ENCODE measurements at regions not wholly inside any gene's neighbourhood (a gene's known extent, or its start where the extent isn't known, plus 50 kb on each side); places are given as distances from the start of the nearest gene placed in this dataset.

DNA sequence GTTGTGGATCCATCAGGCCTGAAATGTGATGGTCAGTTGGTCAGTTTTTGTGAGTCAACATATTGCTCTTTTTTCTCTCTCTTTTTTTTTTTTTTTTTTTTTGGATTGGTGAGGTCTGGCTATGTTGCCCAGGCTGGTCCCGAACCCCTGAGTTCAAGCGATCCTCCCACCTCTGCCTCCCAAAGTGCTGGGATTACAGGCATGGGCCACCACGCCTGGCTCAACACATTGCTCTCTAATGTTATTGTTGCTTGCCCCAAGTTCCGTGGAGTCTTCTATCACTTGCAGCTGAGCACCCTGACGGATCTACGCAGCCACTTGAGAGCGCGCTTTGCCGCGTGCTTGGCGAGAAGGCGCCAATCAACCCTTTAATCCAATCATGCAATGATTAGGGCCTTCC, 69.5 kb upstream of the DIO3 start:
- no TSS peak for BruUV-seq (replicated peaks)
- Histone ChIP-seq H3K36me3 (ENCODE audit: insufficient read depth, low read length, poor library complexity, severe bottlenecking) (no peaks in the 10 kb centered on the region), H3K27me3 (replicated peaks; ENCODE audit: insufficient read depth, low read depth, low read length, poor library complexity) (peaks cover 8% of the 10 kb centered on the region), H3K9me3 (ENCODE audit: low read depth, low read length, poor library complexity, severe bottlenecking) (no peaks in the 10 kb centered on the region), H3K27ac (ENCODE audit: low read depth, low read length, poor library complexity, severe bottlenecking) (no peak overlapping the region), H3K4me1 (ENCODE audit: insufficient read depth, low read length, poor library complexity, severe bottlenecking) (no peaks in the 10 kb centered on the region), H3K4me3 (ENCODE audit: low read depth, low read length, poor library complexity, severe bottlenecking) (no peak overlapping the region)
- intact Hi-C loops (cut with micrococcal nuclease; ENCODE audit: unreplicated experiment): no loop called here
- TF ChIP-seq, protein P1, sequence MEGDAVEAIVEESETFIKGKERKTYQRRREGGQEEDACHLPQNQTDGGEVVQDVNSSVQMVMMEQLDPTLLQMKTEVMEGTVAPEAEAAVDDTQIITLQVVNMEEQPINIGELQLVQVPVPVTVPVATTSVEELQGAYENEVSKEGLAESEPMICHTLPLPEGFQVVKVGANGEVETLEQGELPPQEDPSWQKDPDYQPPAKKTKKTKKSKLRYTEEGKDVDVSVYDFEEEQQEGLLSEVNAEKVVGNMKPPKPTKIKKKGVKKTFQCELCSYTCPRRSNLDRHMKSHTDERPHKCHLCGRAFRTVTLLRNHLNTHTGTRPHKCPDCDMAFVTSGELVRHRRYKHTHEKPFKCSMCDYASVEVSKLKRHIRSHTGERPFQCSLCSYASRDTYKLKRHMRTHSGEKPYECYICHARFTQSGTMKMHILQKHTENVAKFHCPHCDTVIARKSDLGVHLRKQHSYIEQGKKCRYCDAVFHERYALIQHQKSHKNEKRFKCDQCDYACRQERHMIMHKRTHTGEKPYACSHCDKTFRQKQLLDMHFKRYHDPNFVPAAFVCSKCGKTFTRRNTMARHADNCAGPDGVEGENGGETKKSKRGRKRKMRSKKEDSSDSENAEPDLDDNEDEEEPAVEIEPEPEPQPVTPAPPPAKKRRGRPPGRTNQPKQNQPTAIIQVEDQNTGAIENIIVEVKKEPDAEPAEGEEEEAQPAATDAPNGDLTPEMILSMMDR (conservative IDR thresholded peaks at IDR 0.05; ENCODE audit: low read depth, low read length): no peak
- TF ChIP-seq EZH2 (IDR thresholded peaks at IDR 0.05; ENCODE audit: borderline replicate concordance, low read depth, low read length, poor library complexity, severe bottlenecking): no peak
- POLR2A ChIA-PET (ENCODE audit: low non-redundant PET): no interaction called here
- CTCF ChIA-PET: no interaction called here
- DNase-seq (ENCODE audit: low spot score): no peak

- BruUV-seq (replicated peaks): no TSS peak
- POLR2A ChIA-PET (ENCODE audit: low non-redundant PET): no interaction called here
- intact Hi-C loops (cut with micrococcal nuclease; ENCODE audit: unreplicated experiment): no loop called here
- Histone ChIP-seq H3K9me3 (ENCODE audit: low read depth, low read length, poor library complexity, severe bottlenecking) (no peaks in the 10 kb centered on the region), H3K27ac (ENCODE audit: low read depth, low read length, poor library complexity, severe bottlenecking) (no peak overlapping the region), H3K36me3 (ENCODE audit: insufficient read depth, low read length, poor library complexity, severe bottlenecking) (no peaks in the 10 kb centered on the region), H3K27me3 (replicated peaks; ENCODE audit: insufficient read depth, low read depth, low read length, poor library complexity) (peaks cover 8% of the 10 kb centered on the region), H3K4me1 (ENCODE audit: insufficient read depth, low read length, poor library complexity, severe bottlenecking) (no peaks in the 10 kb centered on the region), H3K4me3 (ENCODE audit: low read depth, low read length, poor library complexity, severe bottlenecking) (no peak overlapping the region)
- CTCF ChIA-PET: no interaction called here
- no peak for DNase-seq (ENCODE audit: low spot score)
- no peak for TF ChIP-seq EZH2 (IDR thresholded peaks at IDR 0.05; ENCODE audit: borderline replicate concordance, low read depth, low read length, poor library complexity, severe bottlenecking)
- TF ChIP-seq, protein P1 (conservative IDR thresholded peaks at IDR 0.05; ENCODE audit: low read depth, low read length): no peak
Measured at GRCh38 chr14:101492716-101493115, 68.6 kb upstream of the DIO3 start.

DNA sequence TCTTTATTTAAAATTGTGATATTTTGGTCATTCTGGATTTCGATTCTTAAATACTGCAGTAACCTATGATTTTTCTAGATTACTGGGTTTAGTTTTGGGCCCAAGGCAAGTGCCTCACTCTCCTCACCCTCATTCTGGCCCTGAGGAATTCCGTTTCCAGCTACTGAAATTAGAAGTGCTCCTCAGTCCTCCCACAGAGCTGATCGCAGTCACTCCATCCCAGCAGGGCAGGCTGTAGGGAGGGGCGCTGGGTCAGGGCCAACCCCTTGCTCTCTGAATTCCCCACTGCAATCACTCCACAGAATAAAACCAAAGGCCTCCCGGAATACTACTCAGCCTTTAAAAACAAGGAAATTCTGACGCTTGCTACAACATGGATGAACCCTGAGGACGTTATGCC, 66.5 kb upstream of the DIO3 start:
- POLR2A ChIA-PET (ENCODE audit: low non-redundant PET): no interaction called here
- TF ChIP-seq, protein P1 (conservative IDR thresholded peaks at IDR 0.05; ENCODE audit: low read depth, low read length): no peak
- TF ChIP-seq EZH2 (IDR thresholded peaks at IDR 0.05; ENCODE audit: borderline replicate concordance, low read depth, low read length, poor library complexity, severe bottlenecking): no peak
- Histone ChIP-seq H3K4me1 (ENCODE audit: insufficient read depth, low read length, poor library complexity, severe bottlenecking) (no peaks in the 10 kb centered on the region), H3K27me3 (replicated peaks; ENCODE audit: insufficient read depth, low read depth, low read length, poor library complexity) (peaks cover 4% of the 10 kb centered on the region), H3K36me3 (ENCODE audit: insufficient read depth, low read length, poor library complexity, severe bottlenecking) (no peaks in the 10 kb centered on the region), H3K27ac (ENCODE audit: low read depth, low read length, poor library complexity, severe bottlenecking) (no peak overlapping the region), H3K9me3 (ENCODE audit: low read depth, low read length, poor library complexity, severe bottlenecking) (no peaks in the 10 kb centered on the region), H3K4me3 (ENCODE audit: low read depth, low read length, poor library complexity, severe bottlenecking) (no peak overlapping the region)
- no peak for DNase-seq (ENCODE audit: low spot score)
- CTCF ChIA-PET: no interaction called here
- intact Hi-C loops (cut with micrococcal nuclease; ENCODE audit: unreplicated experiment): no loop called here
- BruUV-seq (replicated peaks): no TSS peak

Measured in A673 (cell line).